Tibial artery (tissue), 4 donors: ENCODE measurements at regions not wholly inside any gene's neighbourhood (a gene's known extent, or its start where the extent isn't known, plus 50 kb on each side); places are given as distances from the start of the nearest gene placed in this dataset.

Experiments
- DNase-seq, 2 donors: peaks; one replicate each; pipeline ENCODE4 v3.0.0-alpha.2; 2019
- H3K27ac ChIP-seq, 2 donors: fragments of 200-600 bp; sonication (generic) in 1 of 2; 1 replicate in 1 of 2; 2 replicates in 1 of 2; pipeline ENCODE4 v1.5.1; 2018 to 2019; ENCODE audit warnings: mild to moderate bottlenecking in 1 of 2
- H3K27me3 ChIP-seq, 2 donors: fragments of 200-600 bp; sonication (generic) in 1 of 2; one replicate each; pipeline versions ENCODE4 v1.5.1 to v1.6.0; 2016 to 2019
- H3K36me3 ChIP-seq, 3 donors: fragments of 200-600 bp; sonication (generic) in 2 of 3; one replicate each; pipeline ENCODE4 v1.5.1; 2016 to 2019; ENCODE audit warnings: mild to moderate bottlenecking in 2 of 3
- H3K4me1 ChIP-seq, 4 donors: fragments of 200-600 bp; sonication (generic) in 2 of 4; 1 replicate in 3 of 4; 2 replicates in 1 of 4; pipeline ENCODE4 v1.5.1; 2016 to 2019
- H3K4me3 ChIP-seq, 2 donors: fragments of 200-600 bp; sonication (generic) in 1 of 2; 1 replicate in 1 of 2; 2 replicates in 1 of 2; pipeline ENCODE4 v1.5.1; 2018 to 2019; ENCODE audit warnings: mild to moderate bottlenecking in 2 of 2
- H3K9me3 ChIP-seq, 3 donors: fragments of 200-600 bp; sonication (generic) in 1 of 3; one replicate each; pipeline ENCODE4 v1.5.1; 2016 to 2019
- CTCF ChIP-seq, 2 experiments: fragments of 200-600 bp in 1 of 2; fragments of 450-650 bp in 1 of 2; IDR thresholded peaks; one replicate each; pipeline ENCODE4 v1.5.1; 2017 to 2019; ENCODE audit warnings: antibody characterized with exemption in 2 of 2, mild to moderate bottlenecking in 1 of 2, moderate library complexity in 1 of 2
- intact Hi-C: fragments of 100-400 bp; cut with DNase I; formaldehyde crosslinking; loops from one replicate; pipeline ENCODE4 v1.15.0; 2023; ENCODE audit warnings: low total_unique reads

GRCh38 chr21:17667256-17667655 is 54.6 kb upstream of the BTG3 start:
- no peak for DNase-seq
- H3K4me3 ChIP-seq, result no peak overlapping the region
- H3K36me3 ChIP-seq, result no peaks in the 10 kb centered on the region
- H3K27ac ChIP-seq, result no peak overlapping the region
- H3K9me3 ChIP-seq, result no peaks in the 10 kb centered on the region
- H3K4me1 ChIP-seq, result no peaks in the 10 kb centered on the region
- intact Hi-C loops, result no loop called here
- TF ChIP-seq CTCF (IDR thresholded peaks at IDR 0.05), result no peak
- no peaks in the 10 kb centered on the region for H3K27me3 ChIP-seq
